ENCODE measurements at regions not wholly inside any gene's neighbourhood (a gene's known extent, or its start where the extent isn't known, plus 50 kb on each side); places are given as distances from the start of the nearest gene placed in this dataset.

DNA sequence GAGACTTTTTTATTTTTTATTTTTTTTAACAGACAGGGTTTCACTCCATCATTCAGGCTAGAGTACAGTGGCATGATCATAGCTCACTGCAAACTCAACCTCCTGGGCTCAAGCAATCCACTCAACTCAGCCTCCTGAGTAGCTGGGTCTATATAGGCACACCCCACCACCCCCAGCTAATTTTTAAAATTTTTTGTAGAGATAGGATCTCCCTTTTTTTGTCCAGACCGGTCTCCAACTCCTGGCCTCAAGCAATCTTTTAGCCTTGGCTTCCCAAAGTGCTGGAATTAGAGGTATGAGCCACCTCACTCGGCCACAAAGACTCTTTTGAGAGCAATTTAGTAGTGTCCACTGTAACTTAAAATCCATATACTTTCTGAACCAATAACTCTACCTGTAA is 103.3 kb upstream of the DST start:
- no peak for TF ChIP-seq POLR2A (IDR thresholded peaks at IDR 0.05; ENCODE audit: low read length)
- TF ChIP-seq GATA1 (IDR thresholded peaks at IDR 0.05; ENCODE audit: low read depth, low read length) = no peak

Measured in erythroblast (primary cell).